HL-60 (cell line): ENCODE measurements at regions not wholly inside any gene's neighbourhood (a gene's known extent, or its start where the extent isn't known, plus 50 kb on each side); places are given as distances from the start of the nearest gene placed in this dataset.

Source experiments
- TF ChIP-seq, protein P1 (sequence below): IDR thresholded peaks from one replicate; pipeline ENCODE4 v1.5.1; 2011; ENCODE audit warnings: low read length, control low read depth, inconsistent platforms; ENCODE audit not compliant: insufficient read depth
- TF ChIP-seq, protein P2 (sequence below): IDR thresholded peaks from 2 replicates; pipeline ENCODE4 v1.6.1; 2012; ENCODE audit warnings: low read depth; ENCODE audit not compliant: insufficient replicate concordance

DNA sequence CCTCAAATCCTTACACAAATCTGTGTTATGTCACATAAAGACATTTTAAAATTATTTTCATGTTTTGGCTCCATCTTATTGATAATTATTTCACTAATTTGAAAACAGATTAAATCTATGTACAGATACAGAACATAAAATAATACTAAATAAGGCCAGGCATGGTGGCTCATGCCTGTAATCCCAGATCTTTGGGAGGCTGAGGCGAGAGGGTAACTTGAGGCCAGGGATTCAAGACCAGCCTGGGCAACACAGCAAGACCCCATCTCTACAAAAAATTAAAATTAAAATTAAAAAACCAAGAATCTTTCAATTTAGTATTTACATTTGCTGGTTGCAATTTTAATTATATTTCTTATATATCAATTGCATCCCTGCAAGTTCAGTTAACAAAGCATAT lies 246.4 kb upstream of the MKLN1 start:
- TF ChIP-seq, protein P1, sequence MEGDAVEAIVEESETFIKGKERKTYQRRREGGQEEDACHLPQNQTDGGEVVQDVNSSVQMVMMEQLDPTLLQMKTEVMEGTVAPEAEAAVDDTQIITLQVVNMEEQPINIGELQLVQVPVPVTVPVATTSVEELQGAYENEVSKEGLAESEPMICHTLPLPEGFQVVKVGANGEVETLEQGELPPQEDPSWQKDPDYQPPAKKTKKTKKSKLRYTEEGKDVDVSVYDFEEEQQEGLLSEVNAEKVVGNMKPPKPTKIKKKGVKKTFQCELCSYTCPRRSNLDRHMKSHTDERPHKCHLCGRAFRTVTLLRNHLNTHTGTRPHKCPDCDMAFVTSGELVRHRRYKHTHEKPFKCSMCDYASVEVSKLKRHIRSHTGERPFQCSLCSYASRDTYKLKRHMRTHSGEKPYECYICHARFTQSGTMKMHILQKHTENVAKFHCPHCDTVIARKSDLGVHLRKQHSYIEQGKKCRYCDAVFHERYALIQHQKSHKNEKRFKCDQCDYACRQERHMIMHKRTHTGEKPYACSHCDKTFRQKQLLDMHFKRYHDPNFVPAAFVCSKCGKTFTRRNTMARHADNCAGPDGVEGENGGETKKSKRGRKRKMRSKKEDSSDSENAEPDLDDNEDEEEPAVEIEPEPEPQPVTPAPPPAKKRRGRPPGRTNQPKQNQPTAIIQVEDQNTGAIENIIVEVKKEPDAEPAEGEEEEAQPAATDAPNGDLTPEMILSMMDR: no peak
- TF ChIP-seq, protein P2, sequence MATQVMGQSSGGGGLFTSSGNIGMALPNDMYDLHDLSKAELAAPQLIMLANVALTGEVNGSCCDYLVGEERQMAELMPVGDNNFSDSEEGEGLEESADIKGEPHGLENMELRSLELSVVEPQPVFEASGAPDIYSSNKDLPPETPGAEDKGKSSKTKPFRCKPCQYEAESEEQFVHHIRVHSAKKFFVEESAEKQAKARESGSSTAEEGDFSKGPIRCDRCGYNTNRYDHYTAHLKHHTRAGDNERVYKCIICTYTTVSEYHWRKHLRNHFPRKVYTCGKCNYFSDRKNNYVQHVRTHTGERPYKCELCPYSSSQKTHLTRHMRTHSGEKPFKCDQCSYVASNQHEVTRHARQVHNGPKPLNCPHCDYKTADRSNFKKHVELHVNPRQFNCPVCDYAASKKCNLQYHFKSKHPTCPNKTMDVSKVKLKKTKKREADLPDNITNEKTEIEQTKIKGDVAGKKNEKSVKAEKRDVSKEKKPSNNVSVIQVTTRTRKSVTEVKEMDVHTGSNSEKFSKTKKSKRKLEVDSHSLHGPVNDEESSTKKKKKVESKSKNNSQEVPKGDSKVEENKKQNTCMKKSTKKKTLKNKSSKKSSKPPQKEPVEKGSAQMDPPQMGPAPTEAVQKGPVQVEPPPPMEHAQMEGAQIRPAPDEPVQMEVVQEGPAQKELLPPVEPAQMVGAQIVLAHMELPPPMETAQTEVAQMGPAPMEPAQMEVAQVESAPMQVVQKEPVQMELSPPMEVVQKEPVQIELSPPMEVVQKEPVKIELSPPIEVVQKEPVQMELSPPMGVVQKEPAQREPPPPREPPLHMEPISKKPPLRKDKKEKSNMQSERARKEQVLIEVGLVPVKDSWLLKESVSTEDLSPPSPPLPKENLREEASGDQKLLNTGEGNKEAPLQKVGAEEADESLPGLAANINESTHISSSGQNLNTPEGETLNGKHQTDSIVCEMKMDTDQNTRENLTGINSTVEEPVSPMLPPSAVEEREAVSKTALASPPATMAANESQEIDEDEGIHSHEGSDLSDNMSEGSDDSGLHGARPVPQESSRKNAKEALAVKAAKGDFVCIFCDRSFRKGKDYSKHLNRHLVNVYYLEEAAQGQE: no peak
